HG03575 (cell line): ENCODE measurements at regions not wholly inside any gene's neighbourhood (a gene's known extent, or its start where the extent isn't known, plus 50 kb on each side); places are given as distances from the start of the nearest gene placed in this dataset.

Experiments
- ATAC-seq: cut with Tn5 transposase; IDR thresholded peaks from one replicate; pipeline ENCODE4 v1.9.1; 2021; ENCODE audit not compliant: unreplicated experiment, insufficient number of reproducible peaks, low FRiP score; ENCODE audit errors: extremely low read depth

- no peak for ATAC-seq
These were observed 161.0 kb downstream of the HGF start for GRCh38 chr7:81608748-81609382.

- no peak for ATAC-seq
These were observed 161.9 kb downstream of the HGF start for GRCh38 chr7:81607987-81608386.

- ATAC-seq = no peak
These were observed 163.6 kb downstream of the HGF start for GRCh38 chr7:81606078-81606863.

GRCh38 chr7:81605493-81605892 is 164.4 kb downstream of the HGF start:
- no peak for ATAC-seq

GRCh38 chr7:81604808-81605174 is 165.1 kb downstream of the HGF start:
- no peak for ATAC-seq

GRCh38 chr7:81604075-81604807 is 165.6 kb downstream of the HGF start:
- no peak for ATAC-seq

GRCh38 chr7:81600608-81601007 is 169.2 kb downstream of the HGF start:
- no peak for ATAC-seq

- no peak for ATAC-seq
These were observed 170.9 kb downstream of the HGF start for GRCh38 chr7:81598951-81599350.

GRCh38 chr7:81594767-81595166 is 175.1 kb downstream of the HGF start:
- no peak for ATAC-seq

- ATAC-seq = no peak
These were observed 179.7 kb downstream of the HGF start for GRCh38 chr7:81590131-81590530.

- no peak for ATAC-seq
These were observed 185.2 kb downstream of the HGF start for GRCh38 chr7:81584667-81585066.

- ATAC-seq = no peak
These were observed 185.8 kb downstream of the HGF start for GRCh38 chr7:81583882-81584533.

GRCh38 chr7:81583090-81583489 is 186.8 kb downstream of the HGF start:
- ATAC-seq = no peak

- no peak for ATAC-seq
These were observed 192.1 kb downstream of the HGF start for GRCh38 chr7:81577642-81578340.

GRCh38 chr7:81574723-81575326 is 195.0 kb downstream of the HGF start:
- no peak for ATAC-seq

GRCh38 chr7:81573932-81574331 is 195.9 kb downstream of the HGF start:
- no peak for ATAC-seq

GRCh38 chr7:81573128-81573527 is 196.7 kb downstream of the HGF start:
- no peak for ATAC-seq

- no peak for ATAC-seq
These were observed 207.3 kb downstream of the HGF start for GRCh38 chr7:81562581-81562980.

- ATAC-seq = no peak
These were observed 209.1 kb downstream of the HGF start for GRCh38 chr7:81560708-81561107.
